Mucosa of gallbladder (tissue), 1 donor: ENCODE measurements at regions not wholly inside any gene's neighbourhood (a gene's known extent, or its start where the extent isn't known, plus 50 kb on each side); places are given as distances from the start of the nearest gene placed in this dataset.

Source experiments
- DNase-seq: peaks from one replicate; pipeline ENCODE4 v3.0.0-alpha.2; 2020; ENCODE audit warnings: low spot score
- donor health status: DM: no; HTN: no; CAD: no.

DNA sequence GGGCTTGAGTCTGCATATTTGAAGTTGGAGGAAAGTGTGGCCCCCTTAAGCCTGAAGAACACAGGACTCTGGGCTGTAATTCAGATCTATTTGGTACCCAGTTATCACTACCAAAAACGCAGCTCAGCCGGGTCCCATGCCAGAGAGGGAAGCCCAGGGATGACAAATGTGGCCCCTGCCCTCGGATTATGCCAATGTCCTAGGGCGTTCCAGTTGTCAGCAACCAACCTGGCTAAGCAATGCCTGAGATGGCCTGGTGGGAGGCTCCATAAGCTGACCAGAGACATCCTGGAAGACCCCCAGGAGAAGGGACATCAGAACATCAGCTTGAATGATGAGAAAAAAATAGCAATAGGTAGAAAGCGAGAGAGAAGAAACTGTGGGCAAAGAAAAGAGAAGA lies 79.6 kb upstream of the UQCRFS1 start:
- no peak for DNase-seq

DNA sequence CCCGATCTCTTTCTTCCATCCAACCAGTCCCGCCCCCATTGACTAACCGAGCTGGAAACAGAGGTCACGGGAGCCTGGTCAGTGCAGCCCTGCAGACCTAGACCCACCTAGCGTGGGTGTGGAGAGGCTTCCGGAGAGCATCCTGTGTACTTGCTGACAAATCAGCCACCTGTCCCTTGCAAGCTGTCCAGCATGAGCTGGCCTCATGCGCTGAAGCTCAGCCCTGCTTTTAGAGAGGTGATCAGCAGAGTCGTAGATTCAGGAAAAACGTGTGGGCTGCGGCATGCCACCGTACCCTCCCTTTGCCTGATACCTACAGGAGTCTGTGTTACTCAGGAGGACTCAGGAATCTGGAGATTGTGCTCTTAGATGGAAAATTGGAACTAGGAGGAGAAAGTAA lies 80.3 kb upstream of the UQCRFS1 start:
- DNase-seq: no peak

DNA sequence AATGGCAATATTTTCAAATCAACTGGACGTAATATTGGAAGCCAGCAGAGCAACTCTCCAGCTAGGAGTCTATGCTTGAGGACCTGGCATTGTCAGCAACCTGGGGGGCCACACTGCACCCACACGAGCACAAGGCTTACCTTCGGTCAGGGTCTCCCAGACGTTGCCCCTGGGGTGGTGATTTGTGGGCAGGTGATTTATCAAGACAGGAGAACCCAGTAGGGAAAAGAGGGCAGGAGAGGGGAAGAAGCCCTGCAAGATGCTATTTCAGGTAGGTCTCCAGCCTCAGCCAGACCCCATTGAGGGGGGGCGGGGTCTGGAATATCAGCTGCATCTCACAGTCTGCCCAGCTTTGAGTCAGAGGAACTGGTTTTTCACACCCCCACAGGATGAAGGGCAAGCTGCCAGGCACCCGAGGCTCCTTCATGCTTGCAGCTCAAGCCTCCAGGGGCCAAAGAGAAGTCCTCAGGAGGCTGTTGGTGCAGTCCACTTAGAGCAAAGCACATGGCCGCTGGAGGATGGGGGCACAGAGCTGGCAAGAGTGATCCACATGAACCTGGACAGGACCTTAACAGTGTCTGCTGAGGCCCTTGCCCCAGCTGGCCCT lies 80.9 kb upstream of the UQCRFS1 start:
- no peak for DNase-seq

DNA sequence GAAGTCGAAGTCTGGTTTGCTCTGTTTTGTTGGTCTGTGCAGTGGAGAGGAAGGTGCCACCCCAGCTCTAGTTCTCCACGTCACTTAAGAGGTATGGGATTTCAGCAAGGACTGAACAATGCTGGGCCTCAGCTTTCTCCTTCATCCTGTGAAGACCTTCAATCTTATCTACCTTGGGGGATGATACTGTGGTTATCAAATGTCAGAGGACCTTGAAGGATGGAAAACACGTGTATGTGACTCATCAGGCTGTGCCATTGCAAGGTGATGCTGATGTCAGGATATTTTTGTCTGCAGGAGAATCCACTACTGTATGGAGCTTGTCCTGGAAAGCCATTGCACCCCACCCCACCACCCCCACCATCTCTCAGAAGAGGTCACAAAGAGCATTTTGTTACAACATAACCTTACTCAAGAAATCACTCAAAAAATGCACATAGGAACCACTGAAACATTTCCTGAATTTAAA lies 81.4 kb upstream of the UQCRFS1 start:
- DNase-seq: no peak

DNA sequence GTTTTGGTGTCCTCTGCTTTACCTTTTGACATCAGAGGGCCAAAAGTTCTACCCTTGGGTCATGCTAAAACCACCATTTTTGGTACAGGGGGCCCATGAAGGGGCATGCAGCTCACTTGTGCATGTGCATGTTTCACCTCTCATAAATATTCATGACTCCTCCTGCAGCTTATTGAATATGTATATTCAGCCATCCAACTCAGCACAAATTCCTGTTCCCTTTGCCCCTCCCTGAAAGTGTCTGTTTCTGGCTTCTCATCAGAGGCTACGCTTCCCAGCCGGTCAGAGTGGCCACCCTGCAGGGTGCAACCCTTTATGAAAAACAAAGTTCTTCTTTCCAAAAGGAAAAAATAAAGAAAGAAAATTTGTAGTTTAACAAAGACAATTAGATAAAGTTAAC lies 82.3 kb upstream of the UQCRFS1 start:
- no peak for DNase-seq

DNA sequence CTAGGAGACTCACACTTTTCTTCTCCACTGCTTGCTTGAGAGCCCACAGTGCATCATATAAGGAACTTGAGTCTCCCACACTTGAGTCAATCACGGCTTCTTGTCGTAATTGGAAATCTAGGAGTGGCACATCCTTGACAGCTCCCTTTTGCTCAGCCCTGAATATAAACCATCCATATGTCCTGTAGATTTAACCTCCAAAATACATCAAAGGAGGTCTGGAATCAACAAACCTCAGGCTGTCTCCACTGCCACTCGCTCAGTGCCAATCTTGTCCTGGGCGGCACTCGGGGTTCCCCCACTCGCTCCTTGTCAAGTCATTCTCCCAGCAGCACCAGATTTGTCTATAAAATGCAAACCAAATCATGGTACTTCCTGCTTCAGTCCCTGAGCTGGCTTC lies 84.4 kb upstream of the UQCRFS1 start:
- no peak for DNase-seq

DNA sequence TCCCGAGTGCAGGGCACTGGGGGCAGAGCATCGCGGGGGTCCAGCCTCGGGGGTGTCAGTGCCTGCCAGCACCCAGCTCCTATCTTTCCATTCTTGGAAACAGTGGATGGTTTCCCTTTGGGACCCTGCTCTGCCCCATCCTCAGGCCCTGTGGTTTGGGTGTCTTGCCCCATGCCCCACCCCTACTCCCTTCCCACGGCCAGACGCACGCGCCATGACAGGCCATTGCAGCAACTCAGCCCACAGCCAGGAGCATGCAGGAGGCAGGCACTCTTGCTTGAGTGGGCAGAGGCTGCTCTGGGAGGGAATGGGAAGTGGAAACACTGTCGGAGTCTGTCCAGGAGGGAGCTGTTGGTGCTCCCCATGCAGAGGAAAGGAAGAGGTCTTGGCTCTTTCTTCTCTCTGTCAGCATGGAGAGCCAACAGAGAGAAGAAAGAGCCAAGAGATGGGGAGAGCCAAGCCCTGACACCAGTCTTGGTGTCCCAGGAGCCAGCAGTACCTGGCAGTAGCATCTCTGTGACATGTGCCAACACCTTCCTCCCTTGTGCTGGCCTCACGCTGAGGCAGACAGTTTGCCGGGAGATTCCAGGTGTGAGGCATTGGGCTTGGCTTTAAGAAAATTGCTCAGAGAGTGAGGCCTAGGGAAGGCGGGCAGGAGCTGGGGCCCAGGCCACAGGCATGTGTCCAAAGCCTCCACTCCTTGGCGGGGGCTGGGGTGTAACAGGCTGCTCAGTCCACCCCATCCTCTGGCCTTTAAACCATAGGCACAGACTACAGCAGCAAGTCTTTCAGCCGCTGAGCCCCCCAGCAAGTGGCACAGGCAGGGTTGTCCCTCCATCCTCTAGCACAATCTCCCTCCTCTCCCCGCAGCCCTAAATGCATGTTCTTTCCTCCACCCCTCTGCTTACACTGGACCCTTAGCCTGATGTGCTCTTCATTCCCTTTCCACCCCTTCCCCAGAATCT lies 86.7 kb upstream of the UQCRFS1 start:
- no peak for DNase-seq

DNA sequence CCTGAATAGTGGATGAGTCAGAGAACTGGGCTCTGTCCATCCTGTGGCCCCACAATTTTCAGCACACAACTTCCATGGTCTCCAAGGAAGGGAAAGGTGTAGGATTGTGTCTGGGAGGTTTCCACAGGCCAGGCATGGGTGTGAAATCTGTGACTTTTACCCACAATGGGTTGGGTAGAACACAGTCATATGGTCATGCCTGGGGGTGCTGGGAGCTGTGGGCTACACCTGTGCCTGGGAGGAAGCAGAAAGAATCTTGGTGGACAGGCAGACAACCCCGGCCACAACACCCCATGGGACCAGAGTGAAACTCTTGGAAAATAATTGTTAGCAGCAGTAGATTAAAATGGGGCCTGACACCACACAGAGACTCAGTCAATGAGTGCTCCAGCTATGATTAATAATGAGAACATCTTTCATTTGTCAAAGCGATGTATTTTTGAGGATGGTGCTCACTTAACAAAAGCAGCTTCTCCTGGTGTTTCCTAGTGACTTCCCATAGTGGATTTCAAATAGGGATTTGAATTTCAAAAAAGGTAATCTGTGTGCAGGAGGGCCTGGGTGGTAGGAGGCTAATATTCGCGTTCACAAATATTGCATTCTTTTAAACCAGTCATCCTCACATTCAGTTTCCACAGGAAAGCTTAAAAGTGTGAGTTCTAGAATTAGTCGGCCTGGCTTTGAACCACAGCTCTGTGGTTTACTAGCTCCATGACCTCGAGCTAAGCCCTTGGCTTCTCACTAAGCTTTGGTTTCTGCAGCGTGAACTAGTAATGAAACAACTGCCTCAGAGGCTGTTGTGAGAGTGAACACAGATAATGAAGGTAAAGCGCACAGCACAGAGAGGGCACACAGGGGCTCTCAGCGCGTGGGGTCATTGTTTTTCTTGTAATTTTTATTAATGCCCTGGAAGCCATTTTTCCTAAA lies 89.3 kb upstream of the UQCRFS1 start:
- no peak for DNase-seq

DNA sequence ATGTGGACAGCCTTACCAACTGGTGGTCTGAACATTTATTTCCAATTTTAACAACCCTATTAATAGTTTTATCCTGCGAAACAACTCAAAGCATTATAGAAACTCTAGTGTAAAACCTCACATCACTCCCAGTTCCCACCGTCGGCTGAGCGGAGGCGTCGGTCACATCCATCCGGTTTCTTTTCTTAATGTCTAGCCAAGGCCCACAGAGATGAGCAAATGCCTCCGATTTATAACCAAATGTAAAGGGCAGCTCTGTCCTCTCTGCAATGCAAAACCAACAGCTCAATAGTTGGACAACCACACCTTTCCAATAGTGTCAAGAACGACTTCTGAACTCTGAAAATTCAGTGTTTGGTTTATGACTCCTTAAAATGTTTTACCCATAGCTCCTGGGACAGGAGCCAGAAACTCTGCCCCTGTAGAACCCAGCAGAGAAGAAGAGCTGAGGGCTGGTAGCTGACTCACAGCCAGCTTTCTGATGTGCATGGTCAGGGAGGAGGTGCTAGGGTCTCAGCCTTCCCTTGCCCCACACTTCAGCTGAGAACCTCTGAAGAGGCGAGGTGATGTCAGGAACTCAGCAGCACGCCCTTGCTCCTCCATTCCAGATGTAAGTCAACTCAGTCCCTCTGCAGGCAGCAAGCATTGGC lies 90.2 kb upstream of the UQCRFS1 start:
- no peak for DNase-seq

DNA sequence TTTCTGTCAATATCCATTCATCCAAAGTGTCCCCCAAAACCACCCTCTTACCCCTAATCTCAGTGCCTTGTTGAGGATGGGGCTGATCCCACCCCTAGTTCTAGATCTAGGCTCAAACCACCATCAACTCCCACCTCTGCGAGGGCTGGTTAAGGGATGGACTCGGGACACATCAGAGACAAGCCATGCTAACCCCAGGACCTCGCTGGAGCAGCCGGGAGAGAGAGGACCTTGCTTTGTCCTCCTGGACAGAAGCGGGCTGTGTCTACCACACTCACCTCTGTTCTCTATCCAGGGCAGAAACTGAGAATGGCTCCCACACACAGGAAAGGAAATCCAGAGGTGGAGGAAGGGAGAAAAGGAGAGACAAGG lies 90.8 kb upstream of the UQCRFS1 start:
- no peak for DNase-seq

DNA sequence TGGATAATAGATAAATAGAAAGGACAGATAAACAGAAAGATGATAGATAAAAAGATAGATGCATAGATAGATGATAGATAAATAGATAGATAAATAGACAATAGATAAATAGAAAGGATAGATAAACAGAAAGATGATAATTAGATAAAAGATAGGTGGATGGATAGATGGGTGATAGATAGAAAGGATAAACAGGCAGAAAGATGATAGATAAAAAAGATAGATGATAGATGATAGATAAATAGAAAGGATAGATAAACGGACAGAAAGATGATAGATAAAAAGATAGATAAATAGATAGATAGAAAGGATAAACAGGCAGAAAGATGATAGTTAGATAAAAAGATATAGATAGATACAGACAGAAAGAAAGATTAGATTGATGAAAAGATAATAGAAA lies 92.3 kb upstream of the UQCRFS1 start:
- DNase-seq: no peak

DNA sequence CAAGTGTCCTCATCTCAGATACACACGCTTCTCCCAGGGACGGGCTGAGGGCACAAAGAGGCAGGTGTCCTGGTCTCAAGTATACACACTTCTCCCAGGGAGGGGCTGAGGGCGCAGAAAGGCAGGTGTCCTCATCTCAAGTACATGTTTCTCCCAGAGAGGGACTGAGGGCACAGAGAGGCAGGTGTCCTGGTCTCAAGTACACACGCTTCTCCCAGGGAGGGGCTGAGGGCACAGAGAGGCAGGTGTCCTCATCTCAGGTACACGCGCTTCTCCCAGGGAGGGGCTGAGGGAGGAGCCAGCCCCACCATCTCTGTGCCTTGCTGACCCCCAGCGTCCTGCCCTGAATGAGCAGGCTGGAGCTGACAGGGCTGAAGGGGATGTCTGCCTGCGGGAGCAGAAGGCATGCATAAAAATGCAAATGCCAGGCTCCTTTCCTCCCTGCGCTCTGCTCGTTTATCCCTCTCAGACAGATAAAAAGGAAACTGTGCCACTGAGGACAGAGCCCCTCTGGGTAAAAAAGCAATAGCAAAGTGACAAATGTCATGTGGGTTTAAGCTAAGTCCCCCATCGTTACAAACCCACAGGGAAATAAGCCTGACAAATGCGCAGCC lies 96.1 kb upstream of the UQCRFS1 start:
- DNase-seq: no peak

DNA sequence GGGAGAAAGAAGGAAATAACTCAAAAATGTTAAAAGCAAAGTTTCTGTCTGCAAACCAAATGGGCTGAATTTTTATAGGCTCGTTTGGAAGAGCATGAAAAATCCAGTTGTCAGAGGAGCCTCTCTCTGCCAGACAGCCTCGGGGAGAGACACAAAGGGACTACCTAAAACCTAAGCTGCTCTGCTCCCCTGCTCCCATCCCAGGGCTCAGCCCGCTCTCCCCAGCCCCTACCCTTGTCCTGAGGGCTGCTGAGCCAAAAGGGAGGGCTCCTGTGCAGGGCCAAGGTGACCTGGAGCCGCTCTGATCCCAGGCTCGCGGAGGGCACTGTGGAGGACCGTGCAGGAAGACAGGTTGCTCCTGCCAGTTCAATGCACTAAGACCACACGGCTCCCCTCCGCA lies 96.7 kb upstream of the UQCRFS1 start:
- no peak for DNase-seq

DNA sequence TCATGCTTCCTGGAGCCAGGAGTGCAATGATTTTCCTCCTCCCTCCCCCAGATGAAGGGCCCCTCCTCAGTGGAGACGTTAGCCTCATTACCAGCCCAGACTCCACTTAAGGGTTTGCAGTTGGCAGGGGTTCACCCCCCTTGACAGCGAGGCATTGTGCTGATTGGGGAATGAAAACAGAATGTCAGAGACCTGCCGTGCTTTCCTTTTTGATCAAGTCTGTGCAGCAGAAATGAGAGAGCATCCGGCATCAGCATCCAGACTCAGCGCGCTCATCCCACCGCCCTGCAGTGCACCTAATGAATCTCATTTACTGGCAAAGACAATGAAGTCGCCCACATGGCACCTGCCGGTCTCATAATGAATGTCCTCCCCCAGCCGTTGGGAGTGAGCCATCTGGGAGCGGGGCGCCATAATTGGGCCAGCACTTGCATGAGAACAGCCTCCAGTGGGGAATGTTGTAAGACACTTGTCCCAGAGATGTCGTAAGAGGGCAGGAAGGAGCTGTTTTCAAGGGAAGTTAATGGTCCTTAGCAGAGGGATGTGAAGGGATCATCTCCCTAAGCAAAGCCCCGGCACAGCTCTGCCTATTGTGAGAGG lies 98.3 kb upstream of the UQCRFS1 start:
- no peak for DNase-seq

DNA sequence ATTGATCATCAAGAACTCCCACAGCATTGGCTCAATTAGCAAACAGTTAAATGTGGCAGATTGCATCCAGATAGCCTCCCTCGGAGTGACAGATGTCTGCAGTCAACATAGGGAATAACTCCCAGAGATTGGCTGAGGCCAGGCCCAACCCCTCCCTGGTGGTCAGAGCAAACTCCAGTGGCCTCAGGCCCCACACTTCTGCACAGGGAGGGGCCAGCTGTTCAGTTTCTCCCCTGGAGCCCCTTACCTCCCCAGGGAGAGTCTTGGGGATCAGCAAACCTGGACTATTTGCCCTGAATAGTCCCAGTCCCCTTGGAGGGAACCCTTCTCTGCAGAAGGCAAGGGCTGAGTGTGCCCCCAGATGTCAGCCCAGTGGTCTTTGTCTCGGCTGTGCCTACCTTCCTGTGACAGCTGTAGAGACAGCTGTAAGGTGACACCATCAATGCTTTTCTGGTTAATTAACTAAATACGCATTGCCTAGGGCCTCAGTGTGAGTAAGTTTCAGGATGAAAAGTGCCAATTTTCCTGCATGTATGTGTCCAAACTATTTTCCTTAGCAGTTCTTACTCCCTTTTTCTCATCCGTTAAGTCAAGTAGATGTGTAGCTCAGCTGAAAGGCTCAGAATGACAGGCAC lies 102.7 kb upstream of the UQCRFS1 start:
- no peak for DNase-seq

DNA sequence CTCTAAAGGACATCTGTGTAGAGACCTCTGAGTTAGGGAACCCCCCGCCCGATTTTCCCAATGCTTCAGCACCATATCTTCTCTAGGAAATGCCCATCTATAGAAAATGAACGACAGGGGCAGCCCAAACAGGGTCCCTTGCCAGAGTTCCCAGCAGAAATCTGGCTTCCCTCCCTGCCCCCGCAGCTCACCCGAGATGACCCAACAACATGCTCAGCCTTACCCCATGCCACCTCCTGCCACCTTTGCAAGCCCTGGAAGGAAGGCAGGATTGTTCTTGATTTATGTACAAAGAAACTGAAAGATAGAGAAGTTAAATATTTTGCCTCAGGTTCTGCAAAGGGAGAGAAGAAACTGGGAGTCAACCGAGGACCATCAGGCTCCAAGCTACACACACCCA lies 105.6 kb upstream of the UQCRFS1 start:
- DNase-seq: no peak

DNA sequence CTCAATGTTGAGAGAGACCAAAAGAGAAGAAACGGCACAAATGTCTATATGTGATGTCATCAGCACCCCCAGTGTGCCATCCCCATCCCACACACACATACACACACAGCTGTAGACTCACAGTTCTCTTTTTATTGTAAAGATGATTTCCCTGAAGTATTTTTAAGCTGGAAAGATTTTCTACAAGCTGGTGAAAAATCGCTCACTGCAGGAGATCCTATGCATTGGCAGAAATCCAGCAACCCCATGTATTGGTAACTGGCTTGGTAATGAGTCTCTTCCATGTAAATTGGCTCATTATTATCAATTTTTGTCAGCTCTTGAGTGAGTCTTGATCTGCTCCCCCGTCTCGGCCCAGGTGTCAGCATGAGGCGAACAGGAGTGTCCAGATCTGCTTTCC lies 107.1 kb upstream of the UQCRFS1 start:
- no peak for DNase-seq

DNA sequence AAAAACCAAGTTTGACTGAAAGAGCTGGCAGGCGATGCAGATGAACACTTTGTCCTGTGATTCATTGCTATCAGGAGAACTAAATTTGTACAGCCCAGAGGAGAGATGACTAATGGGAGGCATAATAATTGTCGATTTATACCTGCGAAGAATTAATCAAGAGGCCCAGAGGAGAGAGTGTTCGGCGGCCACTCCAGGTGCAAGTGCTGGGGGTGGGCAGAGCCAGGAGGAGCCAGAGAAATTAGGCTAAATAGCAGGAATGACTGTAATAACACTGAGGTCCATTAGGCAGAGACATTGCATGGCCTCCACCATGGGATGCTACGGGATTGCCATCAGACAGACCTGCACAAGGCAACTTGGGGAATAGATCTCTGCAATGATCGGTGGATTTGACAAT lies 107.7 kb upstream of the UQCRFS1 start:
- no peak for DNase-seq

DNA sequence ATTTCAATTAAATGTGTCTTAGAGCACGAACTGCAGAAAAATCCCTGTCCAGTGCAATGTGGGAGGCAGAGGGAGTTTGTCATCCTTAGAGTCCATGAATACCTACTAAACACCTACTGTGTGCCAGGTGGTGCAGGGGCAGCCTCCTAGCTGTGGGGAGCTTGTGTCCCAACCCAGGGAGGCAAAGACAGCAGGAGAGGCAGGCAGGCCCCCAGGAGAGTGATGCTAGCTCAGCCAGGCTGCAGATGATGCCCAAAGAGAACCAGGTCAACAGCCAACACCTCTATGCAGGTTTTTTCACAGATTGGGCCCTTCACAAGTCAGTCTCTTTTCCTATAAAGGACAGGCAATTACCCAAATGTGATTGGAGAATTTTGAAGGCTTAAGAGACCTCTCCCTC lies 108.2 kb upstream of the UQCRFS1 start:
- no peak for DNase-seq

DNA sequence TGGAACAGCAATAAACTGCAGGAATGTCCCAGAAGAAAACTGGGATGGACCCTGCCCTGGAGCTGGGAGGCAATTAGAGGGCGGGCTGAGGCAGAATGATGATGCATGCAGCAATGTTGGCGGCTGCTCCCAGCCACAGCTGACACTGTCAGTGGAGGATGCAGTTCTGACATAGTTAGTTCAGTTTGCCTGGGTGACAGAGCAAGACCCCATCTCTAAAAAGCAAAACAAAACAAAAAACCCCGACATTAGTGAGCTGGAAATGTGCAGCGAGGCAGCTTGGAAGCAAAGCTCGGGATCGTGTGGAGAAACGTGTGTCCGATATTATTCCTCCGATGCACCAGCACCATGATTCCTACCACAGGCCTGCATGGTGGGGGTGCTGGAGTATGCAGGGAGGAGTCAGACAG lies 110.1 kb upstream of the UQCRFS1 start:
- DNase-seq: peak; percentile 3
